ENCODE measurements at regions not wholly inside any gene's neighbourhood (a gene's known extent, or its start where the extent isn't known, plus 50 kb on each side); places are given as distances from the start of the nearest gene placed in this dataset.

- TF ChIP-seq CTCF (conservative IDR thresholded peaks at IDR 0.05) = no peak
- TF ChIP-seq ZFX (IDR thresholded peaks at IDR 0.05) = no peak
These were observed 274.9 kb upstream of the RARB start for GRCh38 chr3:25153136-25153535.

Data from C4-2B (cell line).